ENCODE measurements at regions not wholly inside any gene's neighbourhood (a gene's known extent, or its start where the extent isn't known, plus 50 kb on each side); places are given as distances from the start of the nearest gene placed in this dataset.

- no peak for TF ChIP-seq GATA2 (IDR thresholded peaks at IDR 0.05; ENCODE audit: low read depth, low read length)
- TF ChIP-seq GATA3 (IDR thresholded peaks at IDR 0.05; ENCODE audit: low read depth, low read length) = no peak
Observed at GRCh38 chr18:8960740-8961657, 141.5 kb upstream of the NDUFV2 start.
